ENCODE measurements at regions not wholly inside any gene's neighbourhood (a gene's known extent, or its start where the extent isn't known, plus 50 kb on each side); places are given as distances from the start of the nearest gene placed in this dataset.

- TF ChIP-seq CTCF (IDR thresholded peaks at IDR 0.05) (no peak), POLR2A (IDR thresholded peaks at IDR 0.05) (no peak)
Observed at GRCh38 chr4:45283352-45283751, 557.0 kb upstream of the GNPDA2 start.

Measured in Peyer's patch (tissue), 4 donors.